ENCODE measurements at regions not wholly inside any gene's neighbourhood (a gene's known extent, or its start where the extent isn't known, plus 50 kb on each side); places are given as distances from the start of the nearest gene placed in this dataset.
A peak's percentile ranks its signal among the peaks of the same experiment; 100 is the strongest.

- H3K9me3 ChIP-seq: peaks cover 5 to 15% of the 10 kb centered on the region in 2 donors
- no peaks in the 10 kb centered on the region for H3K4me1 ChIP-seq
- no peak for TF ChIP-seq CTCF (IDR thresholded peaks at IDR 0.05)
- no peak for DNase-seq (ENCODE audit: low spot score)
- H3K4me3 ChIP-seq: no peak overlapping the region
- H3K27me3 ChIP-seq: no peaks in the 10 kb centered on the region
- H3K27ac ChIP-seq: no peak overlapping the region
- H3K36me3 ChIP-seq: no peaks in the 10 kb centered on the region
Measured at GRCh38 chr17:5788266-5788900, 204.1 kb upstream of the NLRP1 start.

DNA sequence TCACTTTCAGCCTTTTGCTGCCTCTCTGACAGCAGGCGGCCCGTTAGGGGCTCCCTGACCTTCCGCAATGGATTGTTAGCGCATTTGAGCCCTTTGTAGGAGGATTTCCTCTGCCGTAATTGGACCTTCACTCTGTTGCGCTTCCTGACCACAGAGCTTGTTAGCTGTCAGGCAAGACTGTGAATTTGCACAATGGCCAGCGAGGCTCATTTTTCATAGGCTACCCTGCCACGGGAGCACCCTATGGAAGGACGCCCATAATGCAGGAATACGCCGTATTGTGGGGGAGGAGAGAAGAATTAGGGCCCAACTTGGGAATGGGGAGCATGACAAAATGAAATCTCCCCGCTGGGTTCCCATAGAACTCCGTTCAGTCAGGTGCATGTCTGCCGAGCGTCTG is 205.2 kb upstream of the NLRP1 start:
- peaks cover 0 to 6% of the 10 kb centered on the region in 2 donors for H3K9me3 ChIP-seq
- no peak for DNase-seq (ENCODE audit: low spot score)
- no peaks in the 10 kb centered on the region for H3K4me1 ChIP-seq
- no peak for TF ChIP-seq CTCF (IDR thresholded peaks at IDR 0.05)
- H3K27ac ChIP-seq: no peak overlapping the region
- H3K27me3 ChIP-seq: no peaks in the 10 kb centered on the region
- no peak overlapping the region for H3K4me3 ChIP-seq
- H3K36me3 ChIP-seq: no peaks in the 10 kb centered on the region

DNA sequence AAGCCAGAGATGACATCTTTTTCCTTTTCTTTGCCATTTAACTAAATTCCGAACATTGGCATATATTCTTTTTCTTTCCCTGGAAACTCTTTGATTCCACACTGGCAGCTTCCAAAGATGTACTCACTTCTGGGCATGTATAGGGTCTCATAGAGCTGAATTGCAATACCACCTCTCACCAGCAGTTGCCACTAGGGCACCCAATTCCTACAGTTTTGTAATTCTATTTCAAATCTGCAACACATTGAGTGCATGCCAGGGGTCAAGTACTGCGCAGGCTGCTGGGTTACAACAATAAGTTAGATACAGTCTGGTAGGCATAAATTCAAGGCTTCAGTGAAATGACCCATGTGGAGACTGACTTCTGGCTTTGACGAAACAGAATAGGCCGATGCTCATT is 208.8 kb upstream of the NLRP1 start:
- H3K4me3 ChIP-seq: no peak overlapping the region
- H3K9me3 ChIP-seq: peaks cover 0 to 6% of the 10 kb centered on the region in 2 donors
- DNase-seq (ENCODE audit: low spot score): no peak
- TF ChIP-seq CTCF (IDR thresholded peaks at IDR 0.05): peak in 1 of 2 donors; percentile 16
- H3K4me1 ChIP-seq: no peaks in the 10 kb centered on the region
- no peak overlapping the region for H3K27ac ChIP-seq
- no peaks in the 10 kb centered on the region for H3K27me3 ChIP-seq
- no peaks in the 10 kb centered on the region for H3K36me3 ChIP-seq

GRCh38 chr17:5793899-5794298 is 209.6 kb upstream of the NLRP1 start:
- TF ChIP-seq CTCF (IDR thresholded peaks at IDR 0.05): no peak
- DNase-seq (ENCODE audit: low spot score): no peak
- Histone ChIP-seq H3K4me3 (no peak overlapping the region), H3K27me3 (no peaks in the 10 kb centered on the region), H3K4me1 (no peaks in the 10 kb centered on the region), H3K27ac (no peak overlapping the region), H3K9me3 (peaks cover 0 to 6% of the 10 kb centered on the region in 2 donors), H3K36me3 (no peaks in the 10 kb centered on the region)

GRCh38 chr17:5794385-5794784 is 210.1 kb upstream of the NLRP1 start:
- Histone ChIP-seq H3K36me3 (no peaks in the 10 kb centered on the region), H3K4me1 (no peaks in the 10 kb centered on the region), H3K27ac (no peak overlapping the region), H3K9me3 (peaks cover 0 to 6% of the 10 kb centered on the region in 2 donors), H3K4me3 (no peak overlapping the region), H3K27me3 (no peaks in the 10 kb centered on the region)
- DNase-seq (ENCODE audit: low spot score): no peak
- TF ChIP-seq CTCF (IDR thresholded peaks at IDR 0.05): no peak

All from right atrium auricular region (tissue), 2 donors.